IPS-NIHi11 (cell line): ENCODE measurements at regions not wholly inside any gene's neighbourhood (a gene's known extent, or its start where the extent isn't known, plus 50 kb on each side); places are given as distances from the start of the nearest gene placed in this dataset.
"Not testable (repeated sequence)": the region's sequence is repeated elsewhere in the genome, so short reads cannot be mapped to it uniquely, and the experiment has no call there.

ENCODE experiments used
- DNase-seq: peaks from one replicate; pipeline ENCODE4 v3.0.0; 2012; ENCODE audit warnings: mixed read lengths, low spot score

GRCh38 chr18:39127538-39127937, 1561.9 kb upstream of the CELF4 start:
- DNase-seq: not testable (repeated sequence)

- no peak for DNase-seq
These were observed 1548.2 kb upstream of the CELF4 start for GRCh38 chr18:39113790-39114189.

GRCh38 chr18:39105104-39105503, 1539.5 kb upstream of the CELF4 start:
- DNase-seq: no peak

- no peak for DNase-seq
These were observed 1507.4 kb upstream of the CELF4 start for GRCh38 chr18:39072970-39073369.

- DNase-seq: no peak
These were observed 1496.8 kb upstream of the CELF4 start for GRCh38 chr18:39062426-39062825.

GRCh38 chr18:39058386-39059000, 1492.9 kb upstream of the CELF4 start:
- DNase-seq: no peak

GRCh38 chr18:39057423-39058064, 1491.9 kb upstream of the CELF4 start:
- no peak for DNase-seq

GRCh38 chr18:39053571-39053970, 1488.0 kb upstream of the CELF4 start:
- no peak for DNase-seq

- DNase-seq: no peak
These were observed 1485.4 kb upstream of the CELF4 start for GRCh38 chr18:39051013-39051412.

GRCh38 chr18:39039813-39040212, 1474.2 kb upstream of the CELF4 start:
- no peak for DNase-seq

- DNase-seq: no peak
These were observed 1472.3 kb upstream of the CELF4 start for GRCh38 chr18:39037925-39038324.

- DNase-seq: no peak
These were observed 1467.7 kb upstream of the CELF4 start for GRCh38 chr18:39033312-39033711.

GRCh38 chr18:39031647-39032046, 1466.0 kb upstream of the CELF4 start:
- DNase-seq: no peak

- DNase-seq: no peak
These were observed 1464.6 kb upstream of the CELF4 start for GRCh38 chr18:39030124-39030655.

GRCh38 chr18:39025531-39025930, 1459.9 kb upstream of the CELF4 start:
- no peak for DNase-seq

GRCh38 chr18:39019989-39020388, 1454.4 kb upstream of the CELF4 start:
- no peak for DNase-seq

GRCh38 chr18:39007031-39007902, 1441.7 kb upstream of the CELF4 start:
- DNase-seq: no peak

- no peak for DNase-seq
These were observed 1430.5 kb upstream of the CELF4 start for GRCh38 chr18:38996056-38996455.

GRCh38 chr18:38993342-38993741, 1427.7 kb upstream of the CELF4 start:
- no peak for DNase-seq

GRCh38 chr18:38984968-38985367, 1419.4 kb upstream of the CELF4 start:
- DNase-seq: no peak

GRCh38 chr18:38982072-38982471, 1416.5 kb upstream of the CELF4 start:
- no peak for DNase-seq

GRCh38 chr18:38981389-38981788, 1415.8 kb upstream of the CELF4 start:
- no peak for DNase-seq

- no peak for DNase-seq
These were observed 1414.8 kb upstream of the CELF4 start for GRCh38 chr18:38980420-38980819.
